Suppressor macrophage (primary cell): ENCODE measurements at regions not wholly inside any gene's neighbourhood (a gene's known extent, or its start where the extent isn't known, plus 50 kb on each side); places are given as distances from the start of the nearest gene placed in this dataset.
"Not testable (repeated sequence)": the region's sequence is repeated elsewhere in the genome, so short reads cannot be mapped to it uniquely, and the experiment has no call there.

ENCODE experiments used
- DNase-seq, 4 experiments: peaks; one replicate each; pipeline ENCODE4 v3.0.0-alpha.2; 2020 to 2022

DNA sequence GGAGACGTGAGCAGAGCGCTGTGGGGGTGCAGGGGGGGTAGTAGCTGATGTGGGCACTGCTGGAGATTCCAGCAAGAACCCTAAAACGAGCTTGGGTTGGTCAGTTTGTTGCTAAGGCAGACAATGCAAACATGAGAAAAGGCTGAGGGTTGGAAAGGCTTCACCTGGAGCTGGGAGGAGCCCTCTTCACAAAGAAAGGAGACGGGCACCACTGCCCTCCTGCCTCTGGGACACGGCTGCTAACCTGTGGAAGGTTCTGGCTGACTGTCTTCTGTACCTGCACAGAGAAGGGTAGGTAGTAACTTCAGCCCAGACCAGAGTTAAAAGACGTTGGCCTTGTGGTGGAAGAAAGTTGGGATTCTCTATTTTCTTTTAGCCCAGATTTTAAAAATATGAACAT is 108.7 kb downstream of the SUCLA2 start:
- DNase-seq = no peak

GRCh38 chr13:47890146-47890814 is 110.8 kb downstream of the SUCLA2 start:
- DNase-seq = peak in 2 of 4 experiments; percentile 13 to 24

- no peak for DNase-seq
Measured at GRCh38 chr13:47886314-47886713, 114.8 kb downstream of the SUCLA2 start.

DNA sequence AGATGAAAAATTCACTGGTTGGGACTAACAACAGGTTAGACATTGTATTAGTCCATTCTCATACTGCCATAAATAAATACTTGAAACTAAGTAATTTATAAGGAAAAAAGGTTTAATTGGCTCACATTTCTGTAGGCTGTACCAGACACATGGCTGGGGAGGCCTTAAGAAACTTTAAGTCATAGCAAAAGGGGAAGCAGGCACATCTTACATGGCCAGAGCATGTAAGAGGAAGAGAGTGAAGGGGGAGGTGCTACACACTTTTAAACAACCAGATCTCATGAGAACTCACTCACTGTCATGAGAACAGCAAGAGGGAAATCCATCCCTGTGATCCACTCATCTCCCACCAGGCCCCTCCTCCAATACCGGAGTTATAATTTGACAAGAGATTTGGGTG is 125.9 kb downstream of the SUCLA2 start:
- DNase-seq = peak; percentile 46 to 76 (median 70)

GRCh38 chr13:47873987-47874386 is 127.1 kb downstream of the SUCLA2 start:
- not testable (repeated sequence) for DNase-seq

GRCh38 chr13:47873319-47873718 is 127.8 kb downstream of the SUCLA2 start:
- not testable (repeated sequence) for DNase-seq

- DNase-seq = no peak
Measured at GRCh38 chr13:47869776-47870175, 131.3 kb downstream of the SUCLA2 start.

DNA sequence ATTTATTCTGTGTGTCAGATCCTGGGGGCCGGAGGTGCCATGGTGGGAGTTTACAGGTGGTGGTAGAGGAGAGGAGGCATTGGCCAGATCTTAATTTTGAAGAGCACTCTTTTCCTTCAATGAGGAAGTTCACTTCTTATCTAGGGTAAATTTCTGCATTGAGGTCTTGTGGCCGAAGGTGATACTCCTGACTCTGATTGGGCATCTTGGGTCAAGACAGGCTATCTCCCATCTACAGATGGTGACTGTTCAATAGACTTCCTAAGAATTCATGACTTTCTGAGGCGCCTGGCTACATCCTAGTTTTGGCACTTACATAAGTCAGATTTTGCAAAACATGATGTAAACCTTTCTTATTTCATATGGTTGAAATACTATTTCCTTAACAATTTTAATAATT is 135.2 kb downstream of the SUCLA2 start:
- no peak for DNase-seq

DNA sequence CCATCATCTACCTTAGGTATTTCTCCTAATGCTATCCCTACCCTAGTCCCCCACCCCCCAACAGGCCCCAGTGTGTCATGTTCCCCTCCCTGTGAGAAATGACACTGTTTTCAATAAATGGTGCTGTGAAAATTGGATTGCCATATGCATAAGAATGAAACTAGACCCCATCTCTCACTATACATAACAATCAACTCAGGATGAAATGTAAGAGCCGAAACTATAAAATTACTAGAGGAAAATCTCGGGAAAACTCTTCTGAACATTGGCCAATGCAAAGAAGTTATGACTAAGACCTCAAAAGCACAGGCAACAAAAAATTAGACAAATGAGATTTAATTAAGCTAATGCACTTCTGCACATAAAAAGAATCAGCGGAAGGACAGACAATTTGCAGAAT is 138.2 kb downstream of the SUCLA2 start:
- DNase-seq = no peak

- no peak for DNase-seq
Measured at GRCh38 chr13:47859165-47859564, 141.9 kb downstream of the SUCLA2 start.

DNA sequence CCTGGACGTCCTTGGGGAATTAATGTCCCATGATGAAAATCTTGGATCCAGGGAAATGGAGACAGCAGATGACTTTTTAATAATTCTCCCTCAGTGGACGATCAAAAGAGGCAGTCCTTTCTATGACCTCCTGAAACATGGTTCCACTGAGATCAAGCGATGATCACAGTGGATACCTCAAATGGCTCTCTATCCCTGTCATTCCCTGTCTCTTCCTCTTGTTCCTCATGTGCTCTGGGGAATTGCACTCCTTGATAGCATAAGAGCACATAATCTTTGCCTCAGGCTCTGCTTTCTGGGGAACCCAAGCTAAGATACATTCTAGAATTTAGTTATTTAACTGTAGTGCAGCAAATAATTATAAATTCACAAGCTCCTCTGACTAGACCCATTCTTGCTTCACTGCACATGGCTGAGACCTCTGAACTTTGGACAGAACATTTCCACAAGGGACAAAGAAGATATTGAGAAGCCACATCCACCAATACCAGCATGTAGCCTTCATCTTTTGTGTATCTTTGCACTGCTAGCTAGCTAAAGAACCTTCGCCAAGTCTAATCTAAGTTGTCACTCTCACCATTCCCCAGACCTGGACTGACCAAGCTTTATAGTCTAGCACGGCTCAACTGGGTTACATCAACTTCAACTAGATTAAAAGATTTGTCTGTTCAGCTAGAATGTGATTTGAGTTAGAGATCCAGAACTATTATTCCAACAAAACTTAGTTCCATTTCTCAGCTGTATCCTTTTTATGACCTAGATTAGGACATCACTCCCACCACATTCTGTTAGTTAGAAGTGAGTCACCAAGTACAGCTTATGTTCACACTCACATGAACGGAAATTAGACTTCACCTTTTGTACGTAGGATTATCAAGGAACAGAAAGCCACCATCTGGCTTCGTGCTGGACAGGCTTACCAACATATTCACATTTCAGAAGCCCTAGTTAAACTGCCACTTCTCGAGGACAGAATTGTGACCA is 142.7 kb downstream of the SUCLA2 start:
- DNase-seq = peak; percentile 3 to 52 (median 30)

DNA sequence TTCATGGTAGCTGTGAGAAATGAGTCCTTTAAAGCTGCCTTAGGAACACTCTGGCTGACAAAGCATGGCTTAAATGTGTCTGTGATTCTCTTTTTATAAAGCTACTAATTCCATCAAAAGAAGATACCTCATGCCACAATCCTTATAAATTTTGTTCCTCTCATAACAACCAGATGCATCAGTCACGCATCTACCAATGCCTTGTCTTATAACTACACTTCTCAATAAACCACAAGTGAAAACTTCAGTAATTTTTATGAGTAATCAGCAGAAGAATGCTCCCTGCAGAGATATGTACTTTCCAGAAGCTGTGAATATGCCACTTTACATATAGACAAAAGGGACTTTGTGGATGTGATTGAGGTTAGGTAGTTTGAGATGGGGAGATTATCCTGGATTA is 147.8 kb downstream of the SUCLA2 start:
- DNase-seq = no peak

DNA sequence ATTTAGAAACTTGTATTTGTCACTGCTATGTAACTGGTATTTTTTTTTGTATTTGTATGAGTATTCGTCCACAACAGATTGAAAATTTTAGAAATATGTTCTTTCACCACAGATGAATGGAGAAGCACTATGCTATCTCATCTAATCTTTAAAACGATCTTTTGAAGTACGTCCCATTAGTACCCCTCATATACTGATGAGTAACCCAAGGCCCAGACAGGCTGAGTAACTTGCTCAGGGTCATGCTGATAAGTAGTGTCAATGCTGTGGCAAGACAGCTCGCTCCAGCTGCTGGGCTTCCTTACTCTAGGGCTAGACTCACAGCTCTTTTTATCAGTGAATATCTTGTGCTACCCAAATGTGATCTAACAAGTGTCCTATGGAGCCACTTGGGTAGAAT is 154.2 kb downstream of the SUCLA2 start:
- no peak for DNase-seq

GRCh38 chr13:47845981-47846380 is 155.1 kb downstream of the SUCLA2 start:
- no peak for DNase-seq

DNA sequence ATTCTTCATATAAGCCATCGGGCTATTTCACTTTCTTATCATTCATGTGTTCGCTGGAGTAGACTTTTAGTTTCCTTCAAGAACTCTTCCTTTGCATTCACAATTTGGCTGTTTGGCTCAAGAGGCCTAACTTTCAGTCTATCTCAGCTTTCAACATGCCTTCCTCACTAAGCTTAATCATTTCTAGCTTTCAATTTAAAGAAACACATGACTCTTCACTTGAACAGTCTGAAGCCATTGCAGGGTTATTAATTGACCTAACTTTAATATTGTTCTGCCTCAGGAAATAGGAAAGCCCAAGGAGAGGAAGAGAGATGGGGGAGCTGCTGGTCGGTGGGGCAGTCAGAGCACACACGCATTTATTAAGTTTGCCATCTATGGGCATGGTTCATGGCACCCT is 158.1 kb downstream of the SUCLA2 start:
- no peak for DNase-seq

DNA sequence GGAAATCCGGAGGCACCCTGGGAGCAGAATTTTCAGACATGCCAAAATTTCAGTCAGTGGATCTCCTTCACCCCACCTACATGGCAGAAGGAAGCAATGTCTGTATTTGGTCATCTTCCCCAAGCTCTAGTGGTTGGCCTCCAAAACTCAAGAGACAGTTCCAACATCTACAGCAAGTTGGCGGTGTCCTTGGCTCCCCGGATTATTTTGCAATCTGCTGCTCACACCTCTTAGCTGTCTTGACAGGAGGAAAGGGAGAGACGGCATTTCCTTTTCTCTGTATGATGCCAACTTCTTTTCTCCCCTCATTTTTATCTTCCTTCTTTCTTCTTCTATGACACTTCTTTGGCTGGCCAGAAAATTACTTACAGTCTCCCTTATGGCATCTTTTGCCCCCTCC is 159.9 kb downstream of the SUCLA2 start:
- DNase-seq = no peak

GRCh38 chr13:47837906-47838305 is 163.2 kb downstream of the SUCLA2 start:
- no peak for DNase-seq

DNA sequence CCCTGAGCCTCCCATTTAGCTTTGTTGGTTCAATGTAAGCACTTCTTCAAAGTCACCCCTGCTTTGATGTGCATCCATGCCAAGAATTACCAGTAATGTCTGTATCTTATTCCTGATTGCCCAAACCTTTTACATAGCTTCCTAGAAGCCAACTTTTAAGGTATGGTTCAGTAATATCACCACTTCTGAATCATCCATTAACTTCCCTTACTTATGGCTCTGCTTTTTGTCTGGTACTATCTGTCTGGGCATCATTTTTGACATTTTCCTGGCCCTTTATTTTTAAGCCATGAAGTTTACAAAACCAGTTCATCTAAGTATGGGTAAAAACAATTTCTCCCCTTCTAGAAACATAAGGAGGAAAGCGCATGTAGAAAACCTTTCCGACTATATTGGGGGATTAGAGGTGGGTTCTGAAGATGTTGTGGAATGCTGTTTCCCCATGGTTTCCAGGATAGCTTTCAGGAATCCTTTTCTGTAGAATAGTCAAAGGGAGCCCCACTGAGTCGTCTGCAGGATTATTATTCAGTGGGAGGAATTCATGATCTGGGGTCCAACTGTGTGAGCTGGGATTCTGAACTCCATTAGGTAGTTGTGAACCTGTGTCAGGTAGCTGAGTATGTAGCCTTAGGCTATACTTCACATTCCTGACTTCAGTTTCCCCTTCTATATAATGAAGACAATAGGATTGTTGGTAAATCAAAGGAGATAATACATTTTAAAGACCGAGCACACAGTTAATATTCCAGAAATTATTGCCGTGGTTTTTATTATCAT is 163.8 kb downstream of the SUCLA2 start:
- DNase-seq = no peak

DNA sequence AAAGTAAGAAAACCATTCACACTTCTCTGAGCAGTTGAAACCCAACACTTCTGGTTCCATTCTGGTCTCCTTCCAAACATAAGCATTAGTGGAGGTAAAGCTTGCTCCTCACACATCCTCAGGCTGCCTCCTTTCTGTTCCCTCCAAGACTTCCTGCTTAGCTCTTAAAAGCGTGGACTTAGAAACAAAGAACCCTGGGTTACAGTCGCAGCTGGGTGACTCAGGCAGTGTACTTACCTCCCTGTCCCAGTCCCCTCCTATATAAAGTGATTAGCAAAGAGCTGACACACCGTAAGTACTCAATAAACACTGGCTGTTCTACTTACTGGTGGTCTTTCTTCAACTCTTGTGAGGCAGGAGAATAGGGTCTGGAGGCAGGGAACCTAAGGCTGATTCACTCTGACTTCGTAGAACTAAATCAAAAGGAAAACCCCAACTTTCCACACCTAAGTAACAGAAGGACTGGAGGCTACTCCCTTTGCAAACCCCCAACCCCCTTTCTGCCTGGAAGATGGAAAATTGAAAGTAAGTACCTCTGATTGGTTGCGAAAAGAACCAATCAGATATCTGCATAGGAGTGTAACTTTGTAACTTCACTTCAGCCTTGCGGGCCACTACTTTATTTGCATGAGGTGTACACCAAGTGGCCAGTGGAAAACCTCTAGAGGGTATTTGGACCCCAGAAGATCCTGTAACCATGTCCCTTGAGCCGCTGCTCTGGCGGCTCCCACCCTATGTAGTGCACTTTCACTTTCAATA is 165.4 kb downstream of the SUCLA2 start:
- DNase-seq = no peak

GRCh38 chr13:47832458-47832972 is 168.6 kb downstream of the SUCLA2 start:
- no peak for DNase-seq

DNA sequence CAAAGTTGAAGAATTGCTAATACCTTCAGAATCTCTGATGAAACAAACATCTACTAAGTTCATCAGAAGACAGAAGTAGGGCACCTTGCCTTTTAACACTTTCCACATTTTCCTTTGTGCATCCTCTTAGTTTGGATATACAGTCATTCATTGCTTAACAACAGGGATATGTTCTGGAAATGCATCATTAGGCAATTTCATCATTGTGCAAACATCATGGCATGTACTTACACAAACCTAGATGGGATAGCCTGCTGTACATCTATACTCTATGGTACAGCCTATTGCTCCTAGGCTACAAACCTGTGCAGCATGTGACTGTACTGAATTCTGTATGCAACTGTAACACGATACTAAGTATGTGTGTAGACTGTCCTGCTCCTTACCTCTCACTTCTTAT is 169.8 kb downstream of the SUCLA2 start:
- DNase-seq = no peak

- no peak for DNase-seq
Measured at GRCh38 chr13:47829690-47830089, 171.4 kb downstream of the SUCLA2 start.
